Kidney (tissue), 13 donors: ENCODE measurements at regions not wholly inside any gene's neighbourhood (a gene's known extent, or its start where the extent isn't known, plus 50 kb on each side); places are given as distances from the start of the nearest gene placed in this dataset.

Experiments
- DNase-seq, 5 donors: peaks; one replicate each; pipeline ENCODE4 v3.0.0-alpha.2; 2013 to 2020
- FAIRE-seq: peaks from 2 replicates; lab custom pipeline; 2012; peaks lifted over from hg19 to GRCh38; lab: Jason Lieb, UNC
- H3K27ac ChIP-seq, 2 donors: one replicate each; pipeline ENCODE4 v1.7.0; 2013; ENCODE audit warnings: low read depth in 2 of 2, low read length in 2 of 2, inconsistent platforms in 1 of 2
- H3K27me3 ChIP-seq: one replicate; pipeline ENCODE4 v1.7.1; 2013; ENCODE audit warnings: low read length, inconsistent platforms; ENCODE audit not compliant: control insufficient read depth, insufficient read depth
- H3K36me3 ChIP-seq, 3 donors: one replicate each; pipeline versions ENCODE4 v1.7.0 to v1.7.1; 2013; ENCODE audit warnings: low read length in 3 of 3, control low read depth in 1 of 3, inconsistent platforms in 1 of 3; ENCODE audit not compliant: insufficient read depth in 3 of 3, control insufficient read depth in 2 of 3
- H3K4me1 ChIP-seq, 3 donors: one replicate each; pipeline versions ENCODE4 v1.7.0 to v1.7.1; 2013; ENCODE audit warnings: low read length in 3 of 3, inconsistent platforms in 1 of 3, low read depth in 1 of 3; ENCODE audit not compliant: control insufficient read depth in 2 of 3, insufficient read depth in 2 of 3
- H3K4me3 ChIP-seq, 3 donors: one replicate each; pipeline versions ENCODE4 v1.7.0 to v1.8.1; 2013; ENCODE audit warnings: low read length in 3 of 3, control low read depth in 1 of 3, inconsistent platforms in 1 of 3
- H3K9ac ChIP-seq, 3 donors: one replicate each; pipeline versions ENCODE4 v1.7.0 to v1.7.1; 2013; ENCODE audit warnings: low read length in 3 of 3, control low read depth in 1 of 3, inconsistent platforms in 1 of 3
- H3K9me3 ChIP-seq, 3 donors: one replicate each; pipeline versions ENCODE4 v1.7.0 to v1.7.1; 2013; ENCODE audit warnings: low read length in 3 of 3, control low read depth in 1 of 3, inconsistent platforms in 1 of 3; ENCODE audit not compliant: control insufficient read depth in 2 of 3, insufficient read depth in 1 of 3
- CTCF ChIP-seq: IDR thresholded peaks from 3 replicates; pipeline ENCODE4 v1.5.1; 2012; ENCODE audit warnings: mild to moderate bottlenecking, moderate library complexity, borderline replicate concordance; ENCODE audit not compliant: insufficient read depth; ENCODE audit errors: extremely low read depth
- intact Hi-C: fragments of 100-400 bp; cut with DNase I; formaldehyde crosslinking; loops from one replicate; pipeline ENCODE4 v1.11.1; 2022
- donor health status: control.
- donor health status: control.
- donor health status: control.
- donor health status: control.
- donor health status: control.
- donor health status: DM: yes; HTN: yes; CAD: no.
- donor health status: Normal renal cell carcinoma (clear cell type).

- DNase-seq: no peak
- no peak overlapping the region for H3K27ac ChIP-seq
- no peak for FAIRE-seq
- no peak overlapping the region for H3K9ac ChIP-seq
- H3K9me3 ChIP-seq: no peaks in the 10 kb centered on the region
- no peak overlapping the region for H3K4me3 ChIP-seq
- intact Hi-C loops: no loop called here
- no peaks in the 10 kb centered on the region for H3K36me3 ChIP-seq
- no peak for TF ChIP-seq CTCF
- H3K4me1 ChIP-seq: no peaks in the 10 kb centered on the region
- H3K27me3 ChIP-seq: no peaks in the 10 kb centered on the region
Observed at GRCh38 chrX:36849407-36849806, 158.8 kb upstream of the FAM47C start.

GRCh38 chrX:36856849-36857248 lies 151.3 kb upstream of the FAM47C start:
- DNase-seq: no peak
- H3K9me3 ChIP-seq: no peaks in the 10 kb centered on the region
- intact Hi-C loops: no loop called here
- no peak for TF ChIP-seq CTCF
- no peaks in the 10 kb centered on the region for H3K27me3 ChIP-seq
- no peak overlapping the region for H3K9ac ChIP-seq
- H3K4me1 ChIP-seq: no peaks in the 10 kb centered on the region
- no peak overlapping the region for H3K4me3 ChIP-seq
- no peak overlapping the region for H3K27ac ChIP-seq
- peak; percentile 25 for FAIRE-seq
- no peaks in the 10 kb centered on the region for H3K36me3 ChIP-seq

- Histone ChIP-seq H3K27ac (no peak overlapping the region), H3K36me3 (no peaks in the 10 kb centered on the region), H3K4me1 (no peaks in the 10 kb centered on the region), H3K9ac (no peak overlapping the region), H3K4me3 (no peak overlapping the region), H3K9me3 (no peaks in the 10 kb centered on the region), H3K27me3 (no peaks in the 10 kb centered on the region)
- intact Hi-C loops: no loop called here
- TF ChIP-seq CTCF: no peak
- DNase-seq (peak in 1 of 5 donors; percentile 18), FAIRE-seq (peak; percentile 25)
Observed at GRCh38 chrX:36859231-36859630, 148.9 kb upstream of the FAM47C start.

- Histone ChIP-seq H3K27ac (no peak overlapping the region), H3K4me3 (no peak overlapping the region), H3K9ac (no peak overlapping the region), H3K27me3 (no peaks in the 10 kb centered on the region), H3K9me3 (no peaks in the 10 kb centered on the region), H3K4me1 (no peaks in the 10 kb centered on the region), H3K36me3 (no peaks in the 10 kb centered on the region)
- DNase-seq: no peak
- FAIRE-seq: no peak
- TF ChIP-seq CTCF: no peak
- intact Hi-C loops: no loop called here
Observed at GRCh38 chrX:36861601-36862000, 146.6 kb upstream of the FAM47C start.
